GM18951 (cell line): ENCODE measurements at regions not wholly inside any gene's neighbourhood (a gene's known extent, or its start where the extent isn't known, plus 50 kb on each side); places are given as distances from the start of the nearest gene placed in this dataset.
A peak's percentile ranks its signal among the peaks of the same experiment; 100 is the strongest.
"Not testable (repeated sequence)": the region's sequence is repeated elsewhere in the genome, so short reads cannot be mapped to it uniquely, and the experiment has no call there.

ENCODE experiments used
- POLR2A ChIP-seq: IDR thresholded peaks from 4 replicates; pipeline ENCODE4 v1.6.1; 2011; ENCODE audit warnings: mild to moderate bottlenecking; ENCODE audit not compliant: insufficient read length, insufficient read depth; ENCODE audit errors: extremely low read depth
- in situ Hi-C: fragments of 300-500 bp; cut with MboI; formaldehyde crosslinking; loops from one replicate; pipeline ENCODE4 v1.12.0; 2022; ENCODE audit warnings: low sequenced_read_pairs, mixed read lengths, inconsistent platforms; ENCODE audit not compliant: unreplicated experiment

- in situ Hi-C loops, result no loop called here
Measured at GRCh38 chr12:131208425-131208824, 254.7 kb downstream of the ADGRD1 start.

GRCh38 chr12:131209082-131210070 is 255.7 kb downstream of the ADGRD1 start:
- in situ Hi-C loops, result no loop called here

More at GRCh38 chr12:131208425-131208824, 254.7 kb downstream of the ADGRD1 start:
- TF ChIP-seq POLR2A, result no peak

GRCh38 chr12:131210506-131211339 is 257.0 kb downstream of the ADGRD1 start:
- no peak for TF ChIP-seq POLR2A

More at GRCh38 chr12:131209082-131210070, 255.7 kb downstream of the ADGRD1 start:
- TF ChIP-seq POLR2A, result no peak

GRCh38 chr12:131211340-131211938 is 257.7 kb downstream of the ADGRD1 start:
- TF ChIP-seq POLR2A, result no peak
- in situ Hi-C loops, result no loop called here

More at GRCh38 chr12:131210506-131211339, 257.0 kb downstream of the ADGRD1 start:
- in situ Hi-C loops, result no loop called here

- no peak for TF ChIP-seq POLR2A
- in situ Hi-C loops, result no loop called here
Measured at GRCh38 chr12:131213896-131214442, 260.3 kb downstream of the ADGRD1 start.

- in situ Hi-C loops, result not testable (repeated sequence)
Measured at GRCh38 chr12:131214936-131215335, 261.2 kb downstream of the ADGRD1 start.

GRCh38 chr12:131216587-131216986 is 262.9 kb downstream of the ADGRD1 start:
- in situ Hi-C loops, result not testable (repeated sequence)

GRCh38 chr12:131217024-131217586 is 263.4 kb downstream of the ADGRD1 start:
- in situ Hi-C loops, result no loop called here
- TF ChIP-seq POLR2A, result no peak

GRCh38 chr12:131218026-131218922 is 264.6 kb downstream of the ADGRD1 start:
- in situ Hi-C loops, result no loop called here
- TF ChIP-seq POLR2A, result peak; percentile 37

GRCh38 chr12:131218923-131219669 is 265.4 kb downstream of the ADGRD1 start:
- in situ Hi-C loops, result no loop called here
- TF ChIP-seq POLR2A, result no peak

- in situ Hi-C loops, result no loop called here
- no peak for TF ChIP-seq POLR2A
Measured at GRCh38 chr12:131219670-131220330, 266.1 kb downstream of the ADGRD1 start.
